T47D (cell line): ENCODE measurements at regions not wholly inside any gene's neighbourhood (a gene's known extent, or its start where the extent isn't known, plus 50 kb on each side); places are given as distances from the start of the nearest gene placed in this dataset.

Source experiments
- DNase-seq, 2 experiments: peaks; one replicate each; pipeline versions ENCODE4 v3.0.0 to v3.0.0-alpha.2; 2011 to 2012; ENCODE audit warnings: low read depth in 1 of 2, low spot score in 1 of 2
- JUND ChIP-seq: IDR thresholded peaks from 2 replicates; pipeline ENCODE4 v1.6.1; 2012; ENCODE audit warnings: low read depth
- in situ Hi-C: cut with HindIII; loops from 2 replicates; pipeline ENCODE4 v1.10.0; 2016; ENCODE audit warnings: low sequenced_read_pairs, low pct_unique_long_range_greater_than_20kb

- no peak for TF ChIP-seq JUND
- in situ Hi-C loops, result no loop called here
- DNase-seq, result no peak
Observed at GRCh38 chr20:60485012-60485760, 527.0 kb downstream of the CDH26 start.

- in situ Hi-C loops, result no loop called here
- no peak for TF ChIP-seq JUND
- no peak for DNase-seq
Observed at GRCh38 chr20:60486315-60486714, 528.1 kb downstream of the CDH26 start.

GRCh38 chr20:60486937-60487336 lies 528.7 kb downstream of the CDH26 start:
- TF ChIP-seq JUND, result no peak
- no peak for DNase-seq
- in situ Hi-C loops, result no loop called here

GRCh38 chr20:60490217-60491050 lies 532.2 kb downstream of the CDH26 start:
- in situ Hi-C loops, result no loop called here
- DNase-seq, result no peak
- no peak for TF ChIP-seq JUND

DNA sequence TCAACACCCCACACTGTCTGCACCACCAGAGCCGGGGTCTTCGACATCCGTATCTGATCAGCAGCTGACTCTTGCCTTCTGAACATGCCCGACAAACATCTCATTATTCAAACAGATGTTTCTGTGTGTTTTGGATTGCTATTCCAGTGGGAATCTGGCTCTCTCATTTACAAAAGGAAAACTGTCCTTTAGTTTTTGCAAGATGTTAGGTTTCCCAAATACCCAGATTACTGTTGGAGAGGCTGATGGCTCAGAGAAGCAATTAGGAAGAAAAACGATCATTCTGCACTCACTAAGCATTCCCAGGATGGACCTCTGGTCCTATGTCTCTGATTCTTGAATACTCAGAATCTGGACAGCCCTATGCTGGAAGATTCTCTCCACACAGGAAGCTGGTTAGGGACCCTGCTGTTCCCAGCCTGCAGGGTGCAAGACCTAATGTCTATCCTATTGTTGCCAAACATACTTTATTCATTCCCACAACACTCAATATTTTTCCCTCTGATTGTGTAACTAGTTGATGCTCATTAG lies 532.9 kb downstream of the CDH26 start:
- in situ Hi-C loops, result no loop called here
- DNase-seq, result no peak

DNA sequence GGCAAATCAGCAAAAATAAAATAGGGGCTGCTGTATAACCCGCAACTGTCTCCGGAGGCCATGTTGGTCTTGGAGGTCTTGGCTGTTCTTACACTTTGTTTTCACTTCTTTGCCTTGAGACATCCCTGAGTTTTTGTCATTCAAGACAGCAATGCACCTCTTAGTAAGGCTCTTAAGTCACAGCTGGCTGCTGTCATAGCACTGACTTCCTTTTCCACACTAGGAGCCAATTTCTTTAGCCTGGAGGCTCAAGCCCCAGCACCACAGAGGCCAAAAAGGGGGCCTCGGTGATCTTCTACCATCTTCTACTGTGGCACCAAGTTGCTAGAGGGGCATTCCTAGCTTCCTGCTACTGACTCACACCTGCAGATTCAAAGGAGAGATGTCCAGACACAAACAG lies 536.3 kb downstream of the CDH26 start:
- DNase-seq, result peak in 1 of 2 experiments; percentile 4
- TF ChIP-seq JUND, result no peak
- in situ Hi-C loops, result no loop called here

More for the DNA sequence above, 532.9 kb downstream of the CDH26 start:
- no peak for TF ChIP-seq JUND

DNA sequence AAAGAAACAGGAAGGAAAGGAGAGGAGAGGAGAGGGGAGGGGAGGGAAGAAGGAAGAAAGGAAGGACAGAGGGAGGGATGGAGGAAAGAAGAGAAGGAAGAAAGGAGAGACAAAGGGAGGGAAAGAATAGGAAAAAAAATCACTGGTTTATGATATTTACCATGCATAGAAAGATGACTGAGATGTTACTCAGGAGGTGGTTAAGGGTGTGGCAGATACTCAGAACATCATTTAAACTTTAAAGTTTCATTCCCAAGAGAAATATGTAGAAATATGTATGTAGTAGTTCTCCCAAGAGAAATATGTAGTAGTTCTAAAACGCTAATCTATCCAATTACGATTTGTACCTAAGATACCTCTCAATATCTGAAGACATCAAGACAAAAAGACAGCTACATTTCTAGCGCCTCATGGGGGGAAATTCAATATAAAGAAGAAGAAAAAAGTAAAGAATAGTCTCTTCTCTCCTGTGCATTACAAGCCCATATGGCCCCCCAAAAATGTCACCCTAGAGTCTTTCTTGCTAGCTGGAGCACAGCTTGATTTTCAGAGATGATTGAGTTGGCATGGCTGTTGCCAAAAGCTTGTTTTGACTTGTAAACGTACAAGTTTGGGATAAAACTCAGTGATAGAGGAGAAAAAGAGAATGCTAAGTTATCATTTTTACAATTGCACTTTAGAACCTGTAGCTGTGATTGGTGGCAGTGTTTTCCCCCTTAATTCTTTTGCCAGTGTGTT lies 539.2 kb downstream of the CDH26 start:
- no peak for TF ChIP-seq JUND
- in situ Hi-C loops, result no loop called here
- DNase-seq, result no peak

DNA sequence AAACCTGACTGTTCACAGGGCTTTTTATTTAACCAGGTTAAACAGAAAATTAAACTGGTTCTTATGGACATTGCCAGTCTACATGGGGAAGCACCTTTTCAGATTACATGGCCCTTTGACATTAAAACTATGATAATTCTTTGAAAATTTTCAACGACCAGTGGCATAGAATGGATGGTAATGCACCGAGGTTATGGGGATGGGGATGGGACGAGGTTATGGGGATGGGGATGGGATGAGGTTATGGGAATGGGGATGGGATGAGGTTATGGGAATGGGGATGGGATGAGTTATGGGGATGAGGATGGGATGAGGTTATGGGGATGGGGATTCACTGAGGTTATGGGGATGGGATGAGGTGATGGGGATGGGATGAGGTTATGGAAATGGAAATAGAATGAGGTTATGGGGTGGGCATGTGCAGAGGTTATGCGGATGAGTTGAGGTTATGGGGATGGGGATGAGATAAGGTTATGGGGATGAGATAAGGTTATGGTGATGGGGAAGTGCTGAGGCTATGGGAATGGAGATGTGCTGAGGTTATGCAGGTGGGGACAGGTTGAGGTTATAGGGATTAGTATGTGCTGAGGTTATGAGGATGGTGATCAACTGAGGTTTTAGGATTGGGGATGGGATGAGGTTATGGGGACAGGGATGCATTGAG lies 541.9 kb downstream of the CDH26 start:
- no peak for DNase-seq
- in situ Hi-C loops, result no loop called here
- TF ChIP-seq JUND, result no peak

DNA sequence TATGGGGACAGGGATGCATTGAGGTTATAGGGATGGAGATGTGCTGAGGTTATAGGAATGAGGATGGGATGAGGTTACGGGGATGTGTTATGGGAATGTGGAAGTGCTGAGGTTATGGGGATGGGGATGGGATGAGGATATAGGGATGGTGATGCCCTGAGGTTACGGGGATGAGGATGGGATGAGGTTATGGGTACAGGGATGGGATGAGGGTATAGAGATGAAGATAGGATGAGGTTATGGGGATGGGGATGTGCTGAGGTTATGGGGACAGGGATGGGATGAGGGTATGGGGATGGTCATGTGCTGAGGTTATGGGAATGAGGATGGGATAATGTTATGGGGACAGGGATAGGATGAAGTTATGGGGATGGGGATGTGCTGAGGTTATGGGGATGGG lies 542.8 kb downstream of the CDH26 start:
- no peak for DNase-seq
- in situ Hi-C loops, result no loop called here
- no peak for TF ChIP-seq JUND

- TF ChIP-seq JUND, result no peak
- in situ Hi-C loops, result no loop called here
- DNase-seq, result no peak
Observed at GRCh38 chr20:60502881-60503280, 544.7 kb downstream of the CDH26 start.

DNA sequence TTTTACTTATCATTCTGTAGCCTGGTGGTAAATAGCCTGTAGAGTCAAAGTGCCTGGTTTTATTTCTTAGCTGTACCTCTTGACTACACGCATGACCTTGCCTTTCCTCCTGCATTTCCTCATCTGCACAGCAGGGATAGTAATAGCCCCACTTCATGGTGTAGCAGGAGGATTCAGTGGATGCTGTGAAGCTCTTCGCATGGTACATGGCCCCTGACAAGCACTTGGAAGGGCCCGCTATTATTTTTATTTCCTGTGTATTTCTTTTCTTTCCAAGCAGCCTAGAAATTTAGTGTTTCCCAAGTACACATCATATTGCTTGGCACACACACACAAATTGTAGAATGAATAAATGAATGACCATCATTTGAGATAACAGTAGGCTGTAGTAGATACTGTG lies 547.2 kb downstream of the CDH26 start:
- in situ Hi-C loops, result no loop called here
- TF ChIP-seq JUND, result no peak
- no peak for DNase-seq

- in situ Hi-C loops, result no loop called here
- DNase-seq, result no peak
- no peak for TF ChIP-seq JUND
Observed at GRCh38 chr20:60506061-60506460, 547.8 kb downstream of the CDH26 start.
